Trophoblast cell (in vitro differentiated cells and primary cell): ENCODE measurements at regions not wholly inside any gene's neighbourhood (a gene's known extent, or its start where the extent isn't known, plus 50 kb on each side); places are given as distances from the start of the nearest gene placed in this dataset.
"Not testable (repeated sequence)": the region's sequence is repeated elsewhere in the genome, so short reads cannot be mapped to it uniquely, and the experiment has no call there.

Source experiments
- DNase-seq, 2 donors: peaks; one replicate each; pipeline ENCODE4 v3.0.0-alpha.2; 2016
- H2AFZ ChIP-seq: 2 replicates; pipeline ENCODE4 v1.6.1; 2013; ENCODE audit warnings: low read length, moderate library complexity, mild to moderate bottlenecking; ENCODE audit not compliant: insufficient read depth, poor library complexity
- H2AK5ac ChIP-seq: 2 replicates; pipeline ENCODE4 v1.6.1; 2013; ENCODE audit warnings: mild to moderate bottlenecking, low read length
- H2BK120ac ChIP-seq: 2 replicates; pipeline ENCODE4 v1.6.1; 2013; ENCODE audit warnings: low read length, mild to moderate bottlenecking, moderate library complexity; ENCODE audit not compliant: insufficient read depth, poor library complexity
- H2BK12ac ChIP-seq: 2 replicates; pipeline ENCODE4 v1.6.1; 2013; ENCODE audit warnings: mild to moderate bottlenecking, low read length, moderate library complexity
- H2BK5ac ChIP-seq: 2 replicates; pipeline ENCODE4 v1.6.1; 2013; ENCODE audit warnings: low read length, low read depth, moderate library complexity, mild to moderate bottlenecking; ENCODE audit not compliant: poor library complexity
- H3K14ac ChIP-seq: 2 replicates; pipeline ENCODE4 v1.6.1; 2013; ENCODE audit warnings: mild to moderate bottlenecking, low read length
- H3K18ac ChIP-seq: 2 replicates; pipeline ENCODE4 v1.6.1; 2013; ENCODE audit warnings: mild to moderate bottlenecking, low read length
- H3K23ac ChIP-seq: 2 replicates; pipeline ENCODE4 v1.6.1; 2013; ENCODE audit warnings: low read length
- H3K27ac ChIP-seq: 2 replicates; pipeline ENCODE4 v1.5.1; 2013; ENCODE audit warnings: low read depth, mild to moderate bottlenecking, inconsistent platforms, low read length, moderate library complexity
- H3K27me3 ChIP-seq: 2 replicates; pipeline ENCODE4 v1.6.1; 2013; ENCODE audit warnings: inconsistent platforms, mild to moderate bottlenecking, low read length, moderate library complexity; ENCODE audit not compliant: insufficient read depth
- H3K36me3 ChIP-seq, 2 experiments: 1 replicate in 1 of 2; 2 replicates in 1 of 2; pipeline ENCODE4 v1.6.1; 2013; ENCODE audit warnings: low read length in 2 of 2, mild to moderate bottlenecking in 2 of 2, moderate library complexity in 1 of 2; ENCODE audit not compliant: insufficient read depth in 2 of 2, control insufficient read depth in 1 of 2
- H3K4ac ChIP-seq: 2 replicates; pipeline ENCODE4 v1.6.1; 2013; ENCODE audit warnings: low read depth, mild to moderate bottlenecking, low read length, moderate library complexity
- H3K4me1 ChIP-seq, 2 experiments: 1 replicate in 1 of 2; 2 replicates in 1 of 2; pipeline ENCODE4 v1.6.1; 2013; ENCODE audit warnings: low read length in 2 of 2, mild to moderate bottlenecking in 2 of 2, moderate library complexity in 1 of 2; ENCODE audit not compliant: insufficient read depth in 2 of 2, control insufficient read depth in 1 of 2
- H3K4me2 ChIP-seq: 2 replicates; pipeline ENCODE4 v1.6.1; 2013; ENCODE audit warnings: inconsistent platforms, mild to moderate bottlenecking, low read length, moderate library complexity
- H3K4me3 ChIP-seq: 2 replicates; pipeline ENCODE4 v1.5.1; 2013; ENCODE audit warnings: mild to moderate bottlenecking, low read depth, low read length, inconsistent platforms
- H3K79me1 ChIP-seq: one replicate; pipeline ENCODE4 v1.6.1; 2013; ENCODE audit warnings: low read length
- H3K79me2 ChIP-seq: 2 replicates; pipeline ENCODE4 v1.6.1; 2013; ENCODE audit warnings: low read length, mild to moderate bottlenecking; ENCODE audit not compliant: control insufficient read depth, insufficient read depth, poor library complexity
- H3K9ac ChIP-seq: 2 replicates; pipeline ENCODE4 v1.6.1; 2013; ENCODE audit warnings: mild to moderate bottlenecking, low read length
- H3K9me3 ChIP-seq: 2 replicates; pipeline ENCODE4 v1.6.1; 2013; ENCODE audit warnings: low read depth, mild to moderate bottlenecking, control low read depth, inconsistent platforms, low read length; ENCODE audit not compliant: insufficient read depth
- H4K12ac ChIP-seq: 2 replicates; pipeline ENCODE4 v1.6.1; 2013; ENCODE audit warnings: low read depth, mild to moderate bottlenecking, low read length, moderate library complexity
- H4K8ac ChIP-seq: 2 replicates; pipeline ENCODE4 v1.6.1; 2013; ENCODE audit warnings: low read depth, mild to moderate bottlenecking, low read length, moderate library complexity
- H4K91ac ChIP-seq: one replicate; pipeline ENCODE4 v1.6.1; 2013; ENCODE audit warnings: low read depth, mild to moderate bottlenecking, low read length, moderate library complexity
- WGBS: extraction: QIAGEN DNeasy Blood & Tissue Kit; methylation state at CpG from one replicate; pipeline ENCODE4 v1.1.7; 2013; ENCODE audit warnings: missing lambda C conversion rate; ENCODE audit not compliant: insufficient read length, insufficient coverage; ENCODE audit errors: extremely low coverage; 5-methylcytosine and 5-hydroxymethylcytosine counted together

GRCh38 chr15:20341901-20342600 lies 199.5 kb downstream of the GOLGA6L6 start:
- H2BK5ac ChIP-seq, result no peak overlapping the region
- no peak overlapping the region for H3K4ac ChIP-seq
- H3K36me3 ChIP-seq, result no peaks in the 10 kb centered on the region
- no peak overlapping the region for H2AK5ac ChIP-seq
- H3K18ac ChIP-seq, result no peak overlapping the region
- H3K4me2 ChIP-seq, result no peak overlapping the region
- H2BK120ac ChIP-seq, result no peak overlapping the region
- no peak overlapping the region for H4K91ac ChIP-seq
- H3K9ac ChIP-seq, result no peak overlapping the region
- no peaks in the 10 kb centered on the region for H3K27me3 ChIP-seq
- H4K8ac ChIP-seq, result no peak overlapping the region
- H3K79me2 ChIP-seq, result no peaks in the 10 kb centered on the region
- H3K4me3 ChIP-seq, result no peak overlapping the region
- no peaks in the 10 kb centered on the region for H3K4me1 ChIP-seq
- DNase-seq, result peak; percentile 41 to 42
- peaks cover 64% of the 10 kb centered on the region for H3K9me3 ChIP-seq
- no CpG with 5 or more reads among the region's 5 CpGs for WGBS
- H2BK12ac ChIP-seq, result no peak overlapping the region
- H3K23ac ChIP-seq, result no peak overlapping the region
- H4K12ac ChIP-seq, result no peak overlapping the region
- H3K27ac ChIP-seq, result no peak overlapping the region
- no peak overlapping the region for H3K14ac ChIP-seq
- H2AFZ ChIP-seq, result no peak overlapping the region
- H3K79me1 ChIP-seq, result no peaks in the 10 kb centered on the region

DNA sequence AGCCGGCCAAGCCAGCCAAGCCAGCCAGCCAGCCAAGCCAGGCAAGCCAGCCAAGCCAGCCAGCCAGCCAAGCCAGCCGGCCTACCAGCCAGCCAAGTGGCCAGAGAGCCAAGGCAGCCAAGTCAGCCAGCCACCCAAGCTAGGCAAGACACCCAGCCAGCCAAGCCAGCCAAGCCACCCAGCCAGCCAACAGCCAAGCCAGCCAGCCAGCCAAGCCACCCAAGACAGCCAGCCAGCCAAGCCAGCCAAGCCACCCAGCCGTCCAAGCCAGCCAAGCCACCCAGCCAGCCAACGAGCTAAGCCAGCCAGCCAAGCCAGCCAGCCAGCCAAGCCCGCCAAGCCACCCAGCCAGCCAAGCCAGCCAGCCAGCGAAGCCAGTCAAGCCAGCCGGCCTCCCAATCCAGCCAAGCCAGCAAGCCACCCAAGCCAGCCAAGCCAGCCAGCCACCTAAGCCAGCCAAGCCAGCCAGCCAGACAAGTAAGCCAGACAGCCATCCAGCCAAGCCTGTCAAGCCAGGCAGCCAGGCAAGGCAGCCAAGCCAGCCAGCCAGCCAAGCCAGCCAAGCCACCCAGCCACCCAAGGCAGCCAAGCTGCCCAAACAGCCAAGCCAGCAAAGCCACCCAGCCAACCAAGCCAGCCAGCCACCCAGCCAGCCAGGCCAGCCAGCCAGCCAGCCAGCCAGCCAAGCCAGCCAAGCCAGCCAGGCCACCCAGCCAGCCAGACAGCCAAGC lies 200.5 kb downstream of the GOLGA6L6 start:
- Histone ChIP-seq H3K9ac (no peak overlapping the region), H3K4me2 (no peak overlapping the region), H2AFZ (no peak overlapping the region), H2AK5ac (no peak overlapping the region), H2BK5ac (no peak overlapping the region), H4K12ac (no peak overlapping the region), H3K18ac (no peak overlapping the region), H4K91ac (no peak overlapping the region), H3K36me3 (no peaks in the 10 kb centered on the region), H3K23ac (no peak overlapping the region), H4K8ac (no peak overlapping the region), H3K4me3 (no peak overlapping the region), H3K27ac (no peak overlapping the region), H2BK120ac (no peak overlapping the region), H3K4me1 (no peaks in the 10 kb centered on the region), H3K27me3 (no peaks in the 10 kb centered on the region), H2BK12ac (no peak overlapping the region), H3K4ac (no peak overlapping the region), H3K14ac (no peak overlapping the region), H3K79me2 (no peaks in the 10 kb centered on the region), H3K9me3 (peaks cover 55% of the 10 kb centered on the region), H3K79me1 (no peaks in the 10 kb centered on the region)
- peak; percentile 40 to 41 for DNase-seq
- WGBS, result no CpG with 5 or more reads among the region's 7 CpGs

DNA sequence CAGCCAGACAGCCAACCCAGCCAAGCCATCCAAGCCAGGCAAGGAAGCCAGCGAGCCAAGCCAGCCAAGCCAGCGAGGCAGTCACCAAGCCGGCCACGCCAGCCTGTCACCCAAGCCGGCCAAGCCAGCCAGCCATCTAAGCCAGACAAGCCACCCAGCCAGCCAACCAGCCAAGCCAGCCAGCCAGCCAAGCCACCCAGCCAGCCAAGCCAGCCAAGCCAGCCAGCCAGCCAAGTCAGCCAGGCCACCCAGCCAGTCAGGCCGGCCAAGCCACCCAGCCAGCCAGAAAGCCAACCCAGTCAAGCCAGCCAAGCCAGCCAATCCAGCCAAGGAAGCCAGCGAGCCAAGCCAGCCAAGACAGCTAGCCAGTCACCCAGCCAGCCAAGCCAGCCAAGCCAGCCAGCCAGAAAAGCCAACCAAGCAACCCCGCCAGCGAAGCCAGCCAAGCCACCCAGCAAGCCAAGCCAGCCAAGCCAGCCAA lies 201.2 kb downstream of the GOLGA6L6 start:
- H2BK5ac ChIP-seq, result no peak overlapping the region
- H3K9me3 ChIP-seq, result peaks cover 51% of the 10 kb centered on the region
- H3K4me2 ChIP-seq, result no peak overlapping the region
- H2AK5ac ChIP-seq, result no peak overlapping the region
- no peak overlapping the region for H3K9ac ChIP-seq
- no peak overlapping the region for H4K12ac ChIP-seq
- no peak overlapping the region for H3K14ac ChIP-seq
- no peak overlapping the region for H2AFZ ChIP-seq
- WGBS, result no CpG with 5 or more reads among the region's 9 CpGs
- H3K4me1 ChIP-seq, result no peaks in the 10 kb centered on the region
- no peaks in the 10 kb centered on the region for H3K79me2 ChIP-seq
- no peak overlapping the region for H3K4ac ChIP-seq
- no peak overlapping the region for H4K91ac ChIP-seq
- DNase-seq, result peak in 1 of 2 donors; percentile 35
- no peak overlapping the region for H3K23ac ChIP-seq
- no peaks in the 10 kb centered on the region for H3K79me1 ChIP-seq
- H3K18ac ChIP-seq, result no peak overlapping the region
- no peak overlapping the region for H2BK120ac ChIP-seq
- no peaks in the 10 kb centered on the region for H3K36me3 ChIP-seq
- H3K27ac ChIP-seq, result no peak overlapping the region
- H3K4me3 ChIP-seq, result no peak overlapping the region
- H4K8ac ChIP-seq, result no peak overlapping the region
- no peak overlapping the region for H2BK12ac ChIP-seq
- no peaks in the 10 kb centered on the region for H3K27me3 ChIP-seq

GRCh38 chr15:20339086-20339791 lies 202.4 kb downstream of the GOLGA6L6 start:
- not testable (repeated sequence) for H3K79me1 ChIP-seq, H2AFZ ChIP-seq, H4K91ac ChIP-seq, H2AK5ac ChIP-seq, H2BK5ac ChIP-seq, H3K4me3 ChIP-seq, H3K23ac ChIP-seq, H3K27me3 ChIP-seq, H3K4ac ChIP-seq, H4K8ac ChIP-seq, H3K18ac ChIP-seq, H3K27ac ChIP-seq, H3K79me2 ChIP-seq, H3K36me3 ChIP-seq, H3K4me2 ChIP-seq, H3K9ac ChIP-seq, H2BK120ac ChIP-seq, H3K14ac ChIP-seq, H3K4me1 ChIP-seq, H4K12ac ChIP-seq, H2BK12ac ChIP-seq
- peak in 1 of 2 donors; percentile 0 for DNase-seq
- peaks cover 41% of the 10 kb centered on the region for H3K9me3 ChIP-seq
- no CpG with 5 or more reads among the region's 17 CpGs for WGBS
